Non-pigmented ciliary epithelial cell (primary cell): ENCODE measurements at regions not wholly inside any gene's neighbourhood (a gene's known extent, or its start where the extent isn't known, plus 50 kb on each side); places are given as distances from the start of the nearest gene placed in this dataset.
"Not testable (repeated sequence)": the region's sequence is repeated elsewhere in the genome, so short reads cannot be mapped to it uniquely, and the experiment has no call there.

Source experiments
- DNase-seq: peaks from one replicate; pipeline ENCODE4 v3.0.0-alpha.2; 2010; ENCODE audit warnings: low read depth

DNA sequence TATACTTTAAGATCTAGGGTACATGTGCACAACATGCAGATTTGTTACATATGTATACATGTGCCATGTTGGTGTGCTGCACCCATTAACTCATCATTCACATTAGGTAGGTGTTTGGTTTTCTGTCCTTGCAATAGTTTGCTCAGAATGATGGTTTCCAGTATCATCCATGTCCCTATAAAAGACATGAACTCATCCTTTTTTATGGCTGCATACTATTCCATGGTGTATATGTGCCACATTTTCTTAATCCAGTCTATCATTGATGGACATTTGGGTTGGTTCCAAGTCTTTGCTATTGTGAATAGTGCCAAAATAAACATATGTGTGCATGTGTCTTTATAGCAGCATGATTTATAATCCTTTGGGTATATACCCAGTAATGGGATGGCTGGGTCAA lies 747.1 kb upstream of the MEF2C start:
- DNase-seq, result not testable (repeated sequence)

DNA sequence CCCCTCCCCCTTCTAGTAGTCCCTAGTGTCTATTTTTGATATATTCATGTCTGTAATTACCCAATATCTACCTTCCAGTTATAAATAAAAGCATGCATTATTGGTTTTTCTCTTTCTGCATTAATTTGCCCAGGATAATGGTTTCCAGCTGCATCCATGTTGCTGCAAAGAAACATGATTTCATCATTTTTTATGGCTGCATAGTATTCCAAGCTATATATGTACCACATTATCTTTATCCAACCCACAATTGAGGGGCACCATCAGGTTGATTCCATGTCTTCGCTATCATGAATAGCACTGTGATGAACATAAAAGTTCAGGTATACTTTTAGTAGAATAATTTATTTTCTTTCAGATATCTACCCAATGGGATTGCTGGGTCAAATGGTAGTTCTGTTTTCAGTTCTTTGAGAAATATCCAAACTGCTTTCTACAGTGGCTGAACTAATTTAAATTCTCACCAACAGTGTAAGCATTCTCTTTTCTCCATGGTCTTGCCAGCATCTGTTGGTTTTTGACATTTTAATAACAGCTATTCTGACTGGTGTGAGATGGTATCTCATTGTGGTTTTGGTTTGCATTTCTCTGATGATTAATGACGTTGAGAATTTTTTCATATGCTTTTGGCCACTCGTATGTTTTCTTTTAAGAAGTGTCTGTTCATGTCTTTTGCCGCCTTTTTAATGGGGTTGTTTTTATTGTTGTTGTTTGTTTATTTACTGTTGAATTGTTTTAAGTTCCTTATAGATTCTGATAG lies 746.1 kb upstream of the MEF2C start:
- DNase-seq, result no peak

DNA sequence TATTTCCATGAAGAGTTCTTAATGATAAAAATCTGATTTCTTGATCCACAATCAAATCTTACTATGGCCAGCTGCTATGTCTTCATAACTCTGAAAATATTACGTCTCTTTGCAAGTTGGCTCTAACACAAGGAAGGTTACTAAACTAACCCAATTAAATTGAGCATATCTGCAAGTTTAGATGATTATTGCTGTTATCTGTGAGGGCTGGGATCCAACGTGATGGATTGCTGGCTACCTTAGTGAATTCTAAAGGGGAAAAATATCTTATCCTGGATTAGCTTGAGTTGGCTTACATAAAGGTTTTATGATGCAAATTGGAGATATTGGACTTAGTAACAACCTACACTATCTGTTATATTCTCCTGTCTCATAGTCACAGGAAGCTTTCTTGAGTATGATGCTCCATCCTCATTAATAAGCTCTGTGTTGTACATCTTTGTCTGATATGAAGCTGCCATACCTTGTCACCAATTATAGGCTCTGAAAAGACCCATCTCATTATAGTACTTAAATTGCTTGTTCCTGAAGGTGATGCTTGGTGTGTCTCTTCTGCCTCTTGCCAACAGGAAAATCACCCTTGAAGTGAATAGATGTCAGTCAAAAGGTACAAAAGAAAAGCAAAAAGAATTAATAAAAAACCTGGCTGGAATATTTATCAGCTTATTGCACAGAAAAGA lies 733.0 kb upstream of the MEF2C start:
- DNase-seq, result no peak

DNA sequence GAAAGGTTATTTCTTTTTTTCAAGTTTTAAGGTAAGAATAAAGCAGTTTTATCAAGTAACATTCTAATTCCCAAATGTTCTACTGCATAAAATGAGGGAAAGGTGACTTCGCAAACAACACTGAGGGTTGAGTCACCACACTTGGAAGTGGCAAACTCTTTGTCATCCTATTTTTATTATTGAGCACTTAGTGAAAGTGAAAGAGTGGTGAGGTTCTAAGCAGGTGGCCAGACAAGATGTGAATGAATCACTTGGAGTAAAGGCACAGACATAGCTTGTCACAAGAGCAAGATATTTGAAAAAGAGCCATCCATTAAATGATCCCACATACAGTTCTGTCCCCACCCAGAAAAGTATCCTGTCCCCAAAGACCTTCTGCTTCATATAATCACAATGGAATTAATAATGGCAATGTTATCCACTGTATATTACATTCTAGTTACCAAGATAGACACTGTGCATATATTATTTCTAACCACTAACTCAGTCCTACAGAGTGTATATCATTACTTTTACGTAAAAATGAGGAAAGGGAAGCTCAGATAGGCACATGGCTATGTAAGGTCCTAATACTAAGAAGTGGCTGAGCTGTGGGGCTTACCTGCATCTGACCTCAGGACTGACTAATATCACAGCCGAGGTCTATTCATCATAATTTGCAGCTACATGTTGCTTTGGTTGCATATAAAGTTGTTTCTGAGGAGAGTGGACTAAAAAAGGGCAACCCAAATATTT lies 730.4 kb upstream of the MEF2C start:
- no peak for DNase-seq

DNA sequence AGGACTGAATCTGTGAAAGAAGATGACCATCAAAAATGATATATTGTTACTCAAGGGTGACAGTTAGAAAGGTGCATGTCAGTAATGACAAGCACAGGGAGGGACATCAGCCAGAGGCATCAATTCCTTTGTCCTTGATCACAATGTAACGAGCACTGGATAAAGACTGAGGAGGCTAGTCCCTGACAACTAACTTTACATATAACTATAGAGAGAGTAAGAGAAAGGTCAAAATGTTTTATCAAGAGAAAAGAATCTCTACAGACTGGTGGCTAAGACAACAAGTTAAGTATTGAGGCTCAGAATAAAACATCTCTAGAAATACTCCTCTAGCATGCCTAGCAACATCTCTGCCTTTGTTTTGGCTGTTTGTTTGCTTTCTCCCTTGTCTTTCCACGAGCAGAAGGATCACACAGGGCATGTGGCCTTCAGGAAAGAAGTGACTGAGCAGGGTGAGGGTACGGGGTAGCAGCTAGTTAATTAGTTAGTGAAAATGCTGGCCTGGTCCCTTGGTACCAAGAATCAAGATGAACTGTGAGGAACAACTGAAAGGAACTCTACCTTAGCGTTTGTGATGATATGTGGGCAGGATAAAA lies 724.1 kb upstream of the MEF2C start:
- DNase-seq, result no peak

DNA sequence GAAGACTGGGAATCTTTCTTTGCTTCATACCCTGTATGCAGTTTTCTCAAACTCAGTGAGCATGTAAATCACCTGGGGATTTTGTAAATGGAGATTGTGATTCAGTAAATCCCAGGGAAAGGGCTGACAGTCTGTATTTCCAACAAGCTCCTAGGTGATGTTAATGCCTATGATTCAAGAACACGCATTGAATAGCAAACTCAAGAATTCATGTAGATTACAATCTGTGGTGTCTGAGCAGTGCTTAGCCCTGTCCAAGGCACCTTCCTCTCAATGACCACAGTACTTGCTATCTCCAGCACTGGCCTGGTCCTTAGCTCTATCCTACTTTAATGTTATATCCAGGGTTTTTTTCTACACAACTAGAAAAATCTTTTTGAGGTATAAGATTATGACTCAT lies 721.4 kb upstream of the MEF2C start:
- no peak for DNase-seq

DNA sequence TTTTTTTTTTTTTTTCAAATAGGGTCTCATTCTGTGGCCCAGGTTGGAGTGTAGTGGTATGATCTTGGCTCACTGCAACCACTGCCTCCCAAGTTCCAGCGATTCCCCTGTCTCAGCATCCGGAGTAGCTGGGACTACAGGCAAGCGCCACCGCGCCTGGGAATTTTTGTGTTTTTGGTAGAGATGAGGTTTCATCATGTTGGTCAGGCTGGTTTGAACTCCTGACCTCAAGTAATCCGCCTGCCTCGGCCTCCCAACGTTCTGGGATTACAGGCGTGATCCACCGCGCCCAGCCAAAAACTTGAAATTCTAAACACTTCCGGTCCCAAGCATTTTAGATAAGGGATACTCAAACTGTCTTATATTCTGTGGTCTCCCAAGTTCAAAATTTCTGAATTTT lies 718.9 kb upstream of the MEF2C start:
- no peak for DNase-seq

DNA sequence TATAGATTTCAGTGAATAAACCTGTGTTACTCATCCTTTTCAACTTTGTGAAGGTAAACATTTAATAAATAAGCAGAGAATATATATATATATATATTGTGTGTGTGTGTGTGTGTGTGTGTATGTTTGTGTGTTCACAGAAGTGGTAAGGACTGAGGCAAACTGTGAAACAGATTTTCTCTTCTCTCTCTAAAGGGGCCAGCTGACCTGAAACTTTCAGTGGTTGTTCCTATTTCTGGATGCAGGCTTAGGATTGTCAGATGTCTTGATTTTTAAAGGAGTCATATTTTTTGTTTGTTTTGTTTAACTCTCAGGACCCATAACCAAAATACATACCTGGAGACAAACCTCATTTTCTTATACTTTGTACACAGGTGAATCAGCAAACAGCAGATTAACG lies 714.9 kb upstream of the MEF2C start:
- DNase-seq, result no peak

DNA sequence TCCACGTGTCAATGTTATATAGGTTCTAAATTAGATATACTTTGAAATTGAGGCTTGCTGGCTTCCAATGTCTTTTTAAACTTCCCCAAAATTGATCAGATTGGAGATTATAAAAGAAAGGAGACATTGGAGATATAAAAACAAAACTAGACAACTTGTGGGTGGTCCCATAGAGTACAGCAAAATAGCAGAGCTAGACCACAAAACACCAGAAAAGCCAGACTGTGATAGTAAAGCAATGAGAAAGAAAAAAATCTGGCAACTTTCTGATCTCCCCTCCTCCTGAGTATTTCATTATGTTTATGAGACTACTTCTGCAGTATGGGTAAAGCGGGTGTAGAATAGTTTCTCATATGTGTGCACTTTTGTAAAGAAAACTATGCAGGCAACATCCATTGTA lies 713.8 kb upstream of the MEF2C start:
- no peak for DNase-seq

DNA sequence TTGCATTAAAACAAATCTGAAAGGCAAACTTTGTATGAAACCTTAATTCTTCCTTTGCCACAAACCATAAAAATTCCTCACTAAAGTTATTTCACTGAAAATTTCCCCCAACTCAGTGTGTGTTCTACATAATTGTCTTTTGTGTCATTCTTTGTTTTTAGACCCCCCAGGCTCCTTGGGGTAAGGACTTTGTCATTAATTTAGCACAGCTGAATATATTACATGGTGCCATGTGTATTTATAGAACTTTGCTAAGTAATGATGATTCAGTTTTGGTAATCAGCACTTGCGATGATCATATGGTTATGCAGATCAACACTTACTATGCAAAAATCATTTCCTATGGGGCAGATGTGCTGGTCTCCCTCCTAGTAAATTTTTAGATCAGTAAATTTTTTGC lies 712.1 kb upstream of the MEF2C start:
- no peak for DNase-seq

DNA sequence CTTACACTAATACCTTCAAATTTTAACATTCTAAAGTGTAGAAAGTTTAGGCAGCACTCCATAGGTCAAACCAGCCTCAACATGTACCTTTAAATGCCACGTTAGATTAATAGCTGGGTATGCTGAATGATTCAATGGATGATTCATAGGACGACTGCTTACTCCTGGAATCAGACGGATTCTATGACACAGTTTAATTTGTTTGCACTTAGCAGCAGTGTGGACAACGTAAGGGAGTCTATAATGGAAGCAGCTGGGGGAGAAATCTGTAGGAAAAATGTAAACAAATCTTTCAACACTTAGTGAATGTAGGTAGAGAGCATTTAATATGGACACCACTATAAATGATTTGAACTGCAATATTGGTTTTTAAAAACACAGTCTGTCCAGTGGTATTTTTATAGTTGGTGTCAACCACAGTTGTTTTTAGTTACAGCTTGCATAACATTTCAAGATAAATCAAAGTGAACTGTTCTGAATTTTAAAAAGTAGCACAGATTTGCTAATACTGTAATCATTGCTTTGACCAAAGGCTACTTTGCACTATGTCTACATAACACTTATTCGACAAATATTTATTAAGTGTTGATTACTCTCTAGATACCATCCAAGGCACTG lies 701.5 kb upstream of the MEF2C start:
- DNase-seq, result peak; percentile 51

DNA sequence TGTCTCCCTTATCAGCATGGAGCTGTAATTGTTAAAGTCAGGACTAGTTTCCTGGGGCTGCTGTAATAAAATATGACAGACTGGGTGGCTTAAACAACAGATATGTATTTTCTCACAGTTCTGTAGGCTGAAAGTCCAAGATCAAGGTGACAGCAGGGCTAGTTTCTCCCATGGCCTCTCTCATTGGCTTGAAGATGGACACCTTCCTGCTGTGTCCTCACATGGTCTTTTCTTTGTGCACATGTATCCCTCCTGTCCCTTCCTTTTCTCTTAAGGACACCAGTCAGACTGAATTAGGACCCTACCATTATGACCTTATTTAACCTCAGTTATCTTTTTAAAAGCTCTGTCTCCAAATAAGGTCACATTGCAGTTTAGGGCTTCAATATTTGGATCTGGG lies 700.5 kb upstream of the MEF2C start:
- DNase-seq, result no peak

DNA sequence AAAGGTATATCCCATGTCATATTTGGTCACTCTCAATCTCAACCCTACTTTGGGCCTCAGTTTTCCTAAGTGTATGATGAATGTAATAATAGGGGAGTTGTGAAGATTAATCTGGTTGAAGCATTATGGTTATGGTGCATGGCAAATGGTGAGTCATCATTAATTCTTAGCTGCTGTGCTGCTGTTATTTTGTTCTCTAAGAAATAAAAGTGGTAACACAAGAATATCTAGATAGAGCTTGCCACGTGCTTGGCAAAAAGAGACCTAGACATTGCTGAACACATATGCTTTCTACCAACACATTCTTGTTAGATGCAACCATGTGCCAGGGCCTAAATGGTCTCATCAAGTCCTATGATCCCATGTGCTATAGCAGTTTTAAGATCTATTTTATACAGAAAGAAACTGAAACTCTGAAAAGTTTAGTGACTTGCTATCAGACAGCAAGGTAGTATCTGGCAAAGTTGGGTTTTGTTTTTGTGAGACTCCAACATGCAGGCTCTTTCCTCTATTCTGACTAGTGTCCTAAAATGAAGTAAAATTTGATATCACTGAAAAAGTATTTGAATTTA lies 699.9 kb upstream of the MEF2C start:
- DNase-seq, result no peak

DNA sequence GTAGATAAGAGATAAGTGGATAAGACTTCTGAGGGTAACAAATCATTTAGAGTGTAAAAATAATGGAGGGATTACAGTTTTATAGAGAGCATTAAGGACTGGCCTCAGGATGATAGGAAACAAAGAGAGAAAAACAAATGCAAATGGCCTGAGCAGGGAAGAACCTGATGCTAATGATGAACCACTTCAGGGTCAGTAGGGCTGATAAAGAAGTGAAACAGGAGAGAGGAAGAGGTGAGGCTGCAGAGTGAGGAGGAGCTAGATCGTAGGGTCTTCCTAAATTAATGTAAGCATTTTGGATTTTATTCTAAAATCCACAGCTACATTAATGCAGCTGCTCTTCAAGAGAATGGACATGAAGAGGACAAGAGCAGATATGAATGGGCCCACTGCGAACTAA lies 698.0 kb upstream of the MEF2C start:
- DNase-seq, result no peak

DNA sequence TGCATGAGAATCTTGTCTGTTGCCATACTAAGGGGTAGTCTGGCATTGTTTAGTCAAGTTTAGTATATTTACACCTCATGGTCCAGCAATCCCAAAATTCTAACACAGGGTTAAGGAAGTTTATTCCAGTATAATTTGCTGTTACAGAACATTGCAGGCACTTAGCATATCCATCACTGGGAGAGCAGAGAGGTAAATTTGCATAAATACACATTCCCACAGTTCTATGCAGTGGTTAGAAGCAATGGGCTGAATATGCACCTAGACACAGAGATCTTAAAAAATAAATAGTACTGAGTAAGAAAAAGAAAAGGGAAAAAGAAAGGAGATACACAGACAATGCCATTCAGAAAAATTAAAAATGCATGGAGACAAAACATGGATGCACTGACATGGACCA lies 692.3 kb upstream of the MEF2C start:
- no peak for DNase-seq

DNA sequence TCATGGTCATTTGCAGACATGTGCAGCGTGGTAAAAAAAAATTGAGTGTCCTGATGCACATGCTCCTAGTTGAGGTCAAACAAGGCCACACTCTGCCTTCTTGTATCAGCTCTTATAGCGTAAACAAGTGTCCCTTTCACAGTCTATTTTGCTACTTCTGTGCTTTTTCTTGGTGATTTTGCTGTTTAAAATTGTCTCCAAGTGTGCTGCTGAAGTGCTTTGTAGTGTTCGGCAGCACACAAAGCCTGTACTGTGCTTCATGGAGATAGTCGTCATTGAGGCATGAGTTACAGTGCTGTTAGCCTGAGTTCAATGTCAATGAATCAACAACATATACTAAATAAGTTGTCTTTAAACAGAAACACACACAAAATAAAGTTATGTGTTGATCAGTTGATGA lies 690.4 kb upstream of the MEF2C start:
- DNase-seq, result no peak

DNA sequence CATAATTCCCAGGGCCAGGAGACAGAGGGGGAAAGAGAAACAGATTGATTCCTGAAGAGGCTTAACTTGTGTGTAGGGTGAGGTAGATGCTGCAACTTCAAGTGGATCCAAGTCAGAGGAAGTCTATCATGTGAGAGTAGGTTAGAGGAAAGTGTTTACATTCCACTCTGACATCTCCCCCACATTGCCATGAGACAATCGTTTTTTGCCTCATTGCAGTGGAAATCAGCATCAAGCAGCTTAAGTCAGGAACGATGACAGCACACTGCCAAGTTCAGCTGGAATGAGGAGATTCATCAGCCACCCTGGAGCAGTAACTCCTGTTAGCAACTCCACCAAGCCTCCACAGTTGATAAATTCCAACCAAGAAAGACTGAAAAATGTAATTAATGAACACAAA lies 689.7 kb upstream of the MEF2C start:
- DNase-seq, result peak; percentile 53

DNA sequence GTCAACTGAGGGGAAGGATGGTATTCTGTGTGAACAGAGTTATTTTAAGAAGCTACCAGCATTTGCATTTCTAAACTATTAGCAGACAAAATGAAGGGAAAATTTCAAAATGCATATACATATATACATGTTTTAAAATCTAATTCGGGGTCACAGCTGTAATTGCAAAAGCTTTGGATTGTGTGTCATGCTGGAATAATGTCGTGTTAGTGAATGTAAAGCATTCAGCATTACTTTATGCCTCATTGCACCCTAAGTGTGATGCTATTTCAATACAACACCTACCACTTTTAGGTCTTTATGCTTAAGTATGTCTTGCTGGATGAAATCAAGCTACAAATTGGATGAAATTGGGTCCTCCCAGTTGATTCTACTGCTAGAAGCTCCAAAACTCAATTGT lies 687.6 kb upstream of the MEF2C start:
- DNase-seq, result no peak

DNA sequence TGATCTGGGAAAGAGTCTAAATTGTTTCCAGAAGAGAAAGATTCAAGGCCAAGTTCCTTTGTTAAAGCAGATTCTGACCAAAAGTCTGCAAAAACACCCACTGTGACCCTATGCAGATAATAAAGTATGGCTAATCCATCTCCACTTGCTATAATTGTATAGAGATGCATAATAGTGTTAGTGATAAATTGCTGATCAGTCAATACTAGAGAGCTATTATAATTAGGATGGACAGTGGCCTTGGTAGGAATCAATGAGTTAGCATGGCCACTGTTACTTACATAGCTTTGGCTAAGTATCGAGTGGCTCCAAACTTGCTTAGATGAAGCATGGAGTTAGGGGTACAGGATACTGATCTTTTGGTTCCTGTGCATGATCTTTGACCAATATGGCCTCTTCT lies 683.4 kb upstream of the MEF2C start:
- no peak for DNase-seq

DNA sequence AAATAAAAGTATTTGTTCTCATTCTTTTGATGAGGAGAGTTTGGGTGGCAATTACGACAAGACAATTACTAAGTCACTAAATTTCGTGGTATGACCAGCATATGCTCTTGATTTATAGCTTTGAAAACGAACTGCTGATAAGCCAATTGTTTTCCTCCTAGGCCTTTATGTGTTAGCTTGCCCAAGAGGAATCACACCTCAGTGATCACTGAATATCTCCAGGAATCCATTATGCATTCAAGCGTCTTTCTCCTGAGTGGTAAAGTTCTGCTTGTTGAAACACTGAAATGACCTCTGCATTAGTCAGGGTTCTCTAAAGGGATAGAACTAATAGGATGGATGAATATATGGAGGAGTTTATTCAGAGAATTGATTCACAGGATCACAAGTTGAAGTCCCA lies 677.7 kb upstream of the MEF2C start:
- DNase-seq, result peak; percentile 38

DNA sequence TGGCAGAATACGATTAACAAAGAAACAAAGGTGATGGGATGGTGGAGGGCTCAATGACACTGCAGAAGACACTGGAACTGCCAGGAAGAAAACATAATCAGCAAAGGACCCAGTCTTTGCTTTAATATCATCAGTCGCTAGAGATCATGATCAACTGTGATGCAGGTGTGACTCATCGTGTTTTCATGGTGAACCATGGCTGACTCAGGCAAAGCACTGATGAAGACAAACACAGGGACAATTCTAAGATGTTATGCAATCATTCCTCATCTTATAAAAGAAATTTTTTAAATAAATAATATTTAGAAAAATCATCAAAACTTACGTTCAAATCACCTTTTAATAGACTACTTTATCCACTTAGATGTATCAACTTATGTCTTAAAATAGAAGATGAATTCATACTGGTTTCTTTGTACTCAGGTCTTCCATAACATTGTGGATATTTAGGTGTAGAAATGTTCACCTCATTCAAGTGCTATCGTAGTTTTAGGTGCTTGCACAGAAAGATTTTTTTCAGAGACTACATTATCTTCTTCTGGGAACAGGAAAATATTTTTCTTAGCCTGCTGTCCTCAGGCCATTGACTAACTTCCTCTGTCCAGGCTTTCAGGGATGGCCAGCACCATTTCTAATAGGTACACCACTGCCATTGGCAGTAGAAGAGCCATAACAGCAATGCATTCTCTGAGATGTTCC lies 673.4 kb upstream of the MEF2C start:
- peak; percentile 72 for DNase-seq
